HG03280 (cell line): ENCODE measurements at regions not wholly inside any gene's neighbourhood (a gene's known extent, or its start where the extent isn't known, plus 50 kb on each side); places are given as distances from the start of the nearest gene placed in this dataset.
"Not testable (repeated sequence)": the region's sequence is repeated elsewhere in the genome, so short reads cannot be mapped to it uniquely, and the experiment has no call there.

Experiments used
- ATAC-seq: cut with Tn5 transposase; IDR thresholded peaks from one replicate; pipeline ENCODE4 v1.9.1; 2021; ENCODE audit warnings: mild to moderate bottlenecking, moderate library complexity; ENCODE audit not compliant: unreplicated experiment

- ATAC-seq: no peak
Observed at GRCh38 chr13:80083853-80084676, 256.9 kb downstream of the SPRY2 start.

DNA sequence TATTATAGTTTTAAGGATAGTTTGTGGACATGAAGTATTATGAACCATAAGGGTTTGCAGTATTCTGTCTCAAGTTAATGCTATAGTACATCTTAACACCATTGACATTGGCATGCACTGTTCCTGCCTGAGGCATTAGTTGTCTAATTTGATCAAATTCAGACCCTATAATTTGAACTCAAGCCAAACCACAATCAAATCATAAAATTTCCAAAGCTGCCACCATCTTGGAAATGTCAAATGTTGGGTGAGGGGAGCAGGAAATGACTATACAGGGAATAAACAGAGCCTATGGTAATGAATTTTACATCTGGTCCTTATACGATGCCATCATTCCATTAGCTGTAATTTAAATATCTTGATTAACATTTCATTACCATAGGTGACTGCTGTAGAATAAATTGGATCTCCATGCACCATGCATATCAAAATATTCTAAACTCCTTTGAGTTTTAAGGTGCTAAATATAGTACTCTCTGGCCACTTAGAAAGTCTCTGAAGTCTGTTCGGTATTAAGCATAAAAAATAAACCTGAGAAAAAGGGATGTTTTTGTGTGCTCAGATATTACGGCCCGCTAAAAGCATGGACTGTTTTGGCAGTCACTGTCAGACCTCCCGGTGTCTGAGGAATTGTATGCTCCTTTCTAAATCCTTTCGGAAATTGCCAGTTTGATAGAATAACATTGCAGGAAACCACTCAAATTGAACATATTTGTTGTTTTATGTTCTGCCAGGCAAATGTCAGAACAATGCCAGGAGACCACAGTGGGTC lies 257.7 kb downstream of the SPRY2 start:
- ATAC-seq: no peak

GRCh38 chr13:80082396-80083080 lies 258.4 kb downstream of the SPRY2 start:
- no peak for ATAC-seq

DNA sequence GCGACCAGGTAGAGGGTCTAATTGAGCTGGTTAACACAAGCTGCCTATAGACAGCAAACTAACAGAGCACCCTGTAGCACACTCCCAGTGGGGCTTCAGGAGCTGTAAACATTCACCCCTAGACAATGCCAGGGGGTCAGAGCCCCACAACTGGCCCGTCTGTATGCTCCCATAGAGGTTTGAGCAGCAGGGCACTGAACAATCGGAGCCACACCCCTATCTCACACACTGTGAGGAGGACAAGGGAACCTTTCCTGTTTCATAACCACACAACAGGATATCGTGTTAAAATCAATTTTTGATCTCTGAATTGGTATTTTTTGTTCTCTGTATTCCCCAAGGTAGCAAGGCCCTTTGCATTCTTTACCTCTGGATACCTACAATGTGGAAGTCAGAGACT lies 266.1 kb downstream of the SPRY2 start:
- no peak for ATAC-seq

DNA sequence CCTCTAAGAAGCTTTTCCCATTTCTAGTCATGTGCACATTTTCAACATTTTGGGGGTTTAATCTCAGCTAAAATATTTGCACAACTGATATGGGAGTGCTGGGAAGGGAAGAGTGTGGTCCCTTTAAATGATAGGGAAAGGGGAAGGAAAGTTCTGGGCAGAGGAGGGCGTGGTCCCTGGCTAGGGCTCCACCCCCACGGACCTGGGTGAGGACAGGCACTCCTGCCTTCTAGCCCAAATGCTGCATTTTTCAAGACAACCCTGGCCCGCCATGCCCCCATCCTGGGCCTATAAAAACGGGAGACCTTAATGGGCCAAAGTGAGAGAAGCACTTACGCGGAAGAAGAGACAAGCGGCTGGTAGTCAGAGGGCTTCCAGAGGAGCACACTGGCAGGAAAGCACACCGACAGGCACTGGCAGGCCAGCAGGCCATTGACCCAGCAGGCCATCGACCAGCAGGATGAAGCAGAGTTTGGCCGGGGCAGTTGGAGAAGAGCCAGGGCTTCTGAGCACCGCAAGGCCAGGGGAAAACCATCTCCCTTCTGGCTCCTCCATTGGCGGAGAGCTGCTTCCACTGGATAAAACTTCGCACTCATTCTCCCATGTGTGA lies 266.7 kb downstream of the SPRY2 start:
- no peak for ATAC-seq

GRCh38 chr13:80072231-80072630 lies 268.7 kb downstream of the SPRY2 start:
- ATAC-seq: no peak

- no peak for ATAC-seq
Observed at GRCh38 chr13:80070024-80070703, 270.8 kb downstream of the SPRY2 start.

DNA sequence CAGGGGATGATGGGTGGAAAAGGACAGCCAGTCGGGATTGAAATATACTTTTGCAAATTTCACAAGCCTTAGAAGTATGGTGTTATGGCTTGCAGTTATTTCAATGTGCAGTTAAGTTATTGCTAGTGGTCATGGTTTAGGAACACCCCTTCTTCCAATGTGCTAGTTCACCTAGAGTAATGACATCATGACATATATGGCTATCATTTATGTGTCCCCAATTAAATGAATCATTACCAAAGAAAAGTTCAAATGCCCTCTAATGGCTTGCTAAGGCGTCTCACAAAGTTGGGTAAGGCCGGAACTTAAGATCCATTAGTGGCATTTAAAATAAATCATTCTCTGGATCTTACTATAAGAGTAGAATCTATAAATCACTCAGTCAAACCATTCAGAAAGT lies 271.6 kb downstream of the SPRY2 start:
- no peak for ATAC-seq

DNA sequence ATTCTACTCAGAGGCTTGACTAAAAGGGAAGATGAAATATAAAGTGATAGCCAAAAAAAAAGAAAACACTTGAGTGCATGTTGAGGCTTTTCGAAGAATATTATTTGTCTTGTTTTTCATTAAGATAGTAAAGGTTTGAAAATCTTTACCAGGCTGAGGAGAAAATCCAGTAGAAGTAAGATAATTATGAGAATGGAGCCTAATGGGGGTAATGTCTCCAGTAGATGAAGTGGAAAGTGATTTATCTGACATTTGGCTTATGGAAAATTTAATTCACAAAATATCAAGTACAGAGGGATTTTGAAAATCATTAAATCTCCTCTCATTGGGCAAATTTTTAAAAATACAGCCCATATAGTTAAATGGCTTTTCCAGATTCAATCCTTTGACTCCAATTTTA lies 274.9 kb downstream of the SPRY2 start:
- no peak for ATAC-seq

- not testable (repeated sequence) for ATAC-seq
Observed at GRCh38 chr13:80062416-80062815, 278.5 kb downstream of the SPRY2 start.

- ATAC-seq: no peak
Observed at GRCh38 chr13:80059789-80060188, 281.1 kb downstream of the SPRY2 start.

GRCh38 chr13:80058626-80059025 lies 282.3 kb downstream of the SPRY2 start:
- ATAC-seq: no peak

- ATAC-seq: no peak
Observed at GRCh38 chr13:80055847-80056246, 285.1 kb downstream of the SPRY2 start.

GRCh38 chr13:80054806-80055205 lies 286.1 kb downstream of the SPRY2 start:
- ATAC-seq: no peak

- ATAC-seq: no peak
Observed at GRCh38 chr13:80052286-80052685, 288.6 kb downstream of the SPRY2 start.

DNA sequence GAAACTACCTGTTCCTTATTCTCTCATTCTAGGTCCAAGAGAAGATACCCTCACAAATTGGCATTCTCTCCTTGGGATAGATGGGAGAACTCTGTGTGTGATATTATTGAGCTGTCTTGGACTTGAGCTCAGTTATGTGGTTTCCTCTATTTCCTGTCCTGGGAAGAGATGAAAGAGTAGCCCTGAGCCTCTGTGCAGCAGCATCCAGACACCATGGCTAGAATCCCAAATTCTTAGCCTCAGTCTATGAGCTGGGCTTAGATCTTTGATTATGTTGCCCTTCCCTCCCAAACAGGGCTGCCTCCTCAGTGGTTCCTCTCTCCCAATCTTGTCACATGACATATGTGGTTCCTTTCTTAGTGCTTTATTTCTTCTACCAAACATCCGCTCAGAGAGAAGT lies 290.7 kb downstream of the SPRY2 start:
- no peak for ATAC-seq

DNA sequence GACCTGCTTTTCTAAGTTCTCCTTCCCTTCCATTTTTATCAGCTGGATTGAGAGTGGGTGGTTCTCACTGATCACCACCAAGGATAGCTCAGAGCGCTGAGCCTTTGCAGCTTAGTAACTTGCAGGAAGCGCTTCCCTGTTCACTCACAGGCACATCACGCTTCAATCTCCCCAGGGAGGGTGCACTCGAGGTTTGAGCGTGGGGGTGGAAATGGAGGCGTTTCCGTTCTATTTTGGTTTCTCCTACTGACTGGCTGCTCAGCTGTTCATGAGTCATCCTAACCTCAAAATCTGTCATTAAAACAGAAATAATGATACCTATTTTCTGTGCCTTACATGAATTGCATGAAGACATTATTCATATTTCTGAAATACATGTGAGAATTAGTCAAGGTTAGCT lies 292.1 kb downstream of the SPRY2 start:
- peak; percentile 97 for ATAC-seq

DNA sequence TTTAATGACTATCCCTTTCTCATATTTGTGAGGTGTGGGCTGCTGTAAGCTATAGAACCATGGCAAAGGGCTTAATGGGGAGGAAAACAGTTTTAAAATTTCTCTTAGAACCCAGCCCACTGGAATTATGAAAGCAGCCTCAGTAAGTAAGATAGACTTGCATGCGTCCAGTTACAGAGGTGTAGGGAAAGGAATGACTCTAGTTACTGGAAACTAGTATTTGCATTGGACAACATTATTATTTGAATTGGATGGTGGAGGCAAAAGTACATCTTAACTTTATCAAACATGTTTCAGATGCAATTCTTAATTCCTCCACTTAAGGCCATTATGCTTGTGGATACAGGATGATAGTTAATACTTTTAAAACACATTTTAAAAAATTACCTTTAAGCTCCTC lies 292.9 kb downstream of the SPRY2 start:
- ATAC-seq: no peak

DNA sequence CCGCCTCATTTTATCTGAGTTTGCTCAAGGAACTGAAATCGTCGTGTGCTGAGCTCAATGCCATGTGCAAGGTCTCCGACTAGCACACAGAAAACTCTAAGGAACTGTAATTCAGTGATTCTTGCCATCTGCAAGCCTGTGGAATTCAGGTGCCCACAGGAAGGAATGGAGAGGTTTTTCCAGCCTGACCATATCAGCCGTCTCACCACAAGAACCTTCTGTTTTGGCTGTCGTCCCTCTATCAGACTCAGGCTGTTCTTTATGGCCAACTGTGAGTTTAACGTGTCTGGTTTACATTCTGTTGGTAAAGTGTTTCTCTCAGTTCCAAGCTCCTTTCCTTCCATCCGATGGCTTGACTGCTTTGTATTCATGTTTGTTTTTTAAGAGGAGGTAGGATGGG lies 293.5 kb downstream of the SPRY2 start:
- no peak for ATAC-seq

DNA sequence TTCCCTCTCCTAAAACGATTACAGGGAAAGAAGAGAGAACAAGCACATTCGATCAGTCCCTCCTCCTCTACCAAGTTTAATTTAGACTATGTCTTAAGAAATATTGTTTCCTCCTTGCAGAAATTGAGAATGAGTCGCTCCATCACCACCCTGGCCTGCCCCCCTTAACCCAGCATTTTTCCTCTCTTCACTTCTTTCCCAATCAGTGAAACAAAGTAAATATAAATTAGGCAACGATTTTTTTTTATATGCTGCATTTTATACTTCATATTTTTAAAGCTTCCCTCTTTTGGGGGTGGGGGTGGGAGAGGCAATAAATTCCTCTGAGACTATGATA lies 300.0 kb downstream of the SPRY2 start:
- no peak for ATAC-seq
